Prostate gland (tissue), 2 donors: ENCODE measurements at regions not wholly inside any gene's neighbourhood (a gene's known extent, or its start where the extent isn't known, plus 50 kb on each side); places are given as distances from the start of the nearest gene placed in this dataset.

ENCODE experiments used
- POLR2A ChIP-seq: fragments of 450-650 bp; IDR thresholded peaks from one replicate; pipeline ENCODE4 v1.6.1; 2016; ENCODE audit warnings: antibody characterized with exemption, mild to moderate bottlenecking
- POLR2AphosphoS5 ChIP-seq: sonication (generic); formaldehyde crosslinking; IDR thresholded peaks from one replicate; pipeline ENCODE4 v1.6.1; 2017; ENCODE audit warnings: antibody characterized with exemption
- TF ChIP-seq, protein P1 (sequence below), 4 experiments: fragments of 200-600 bp in 2 of 4; fragments of 450-650 bp in 2 of 4; sonication (generic) in 2 of 4; IDR thresholded peaks; 1 replicate in 3 of 4; 2 replicates in 1 of 4; pipeline ENCODE4 v1.5.1; 2016 to 2019; ENCODE audit warnings: antibody characterized with exemption in 4 of 4, mild to moderate bottlenecking in 2 of 4, moderate library complexity in 2 of 4

- TF ChIP-seq, protein P1, sequence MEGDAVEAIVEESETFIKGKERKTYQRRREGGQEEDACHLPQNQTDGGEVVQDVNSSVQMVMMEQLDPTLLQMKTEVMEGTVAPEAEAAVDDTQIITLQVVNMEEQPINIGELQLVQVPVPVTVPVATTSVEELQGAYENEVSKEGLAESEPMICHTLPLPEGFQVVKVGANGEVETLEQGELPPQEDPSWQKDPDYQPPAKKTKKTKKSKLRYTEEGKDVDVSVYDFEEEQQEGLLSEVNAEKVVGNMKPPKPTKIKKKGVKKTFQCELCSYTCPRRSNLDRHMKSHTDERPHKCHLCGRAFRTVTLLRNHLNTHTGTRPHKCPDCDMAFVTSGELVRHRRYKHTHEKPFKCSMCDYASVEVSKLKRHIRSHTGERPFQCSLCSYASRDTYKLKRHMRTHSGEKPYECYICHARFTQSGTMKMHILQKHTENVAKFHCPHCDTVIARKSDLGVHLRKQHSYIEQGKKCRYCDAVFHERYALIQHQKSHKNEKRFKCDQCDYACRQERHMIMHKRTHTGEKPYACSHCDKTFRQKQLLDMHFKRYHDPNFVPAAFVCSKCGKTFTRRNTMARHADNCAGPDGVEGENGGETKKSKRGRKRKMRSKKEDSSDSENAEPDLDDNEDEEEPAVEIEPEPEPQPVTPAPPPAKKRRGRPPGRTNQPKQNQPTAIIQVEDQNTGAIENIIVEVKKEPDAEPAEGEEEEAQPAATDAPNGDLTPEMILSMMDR (IDR thresholded peaks at IDR 0.05): no peak
- TF ChIP-seq POLR2AphosphoS5 (no peak), POLR2A (no peak)
These were observed 168.2 kb upstream of the SULF2 start for GRCh38 chr20:47953471-47953870.
